MCF 10A (cell line): ENCODE measurements at regions not wholly inside any gene's neighbourhood (a gene's known extent, or its start where the extent isn't known, plus 50 kb on each side); places are given as distances from the start of the nearest gene placed in this dataset.

Experiments used
- BruUV-seq: library from RNA; stranded (reverse); fragments of 400-500 nt; replicated peaks from 2 replicates; lab custom pipeline; 2021; lab: Mats Ljungman, UMichigan
- CTCF ChIA-PET: fragments of 300-600 bp; sonication (Branson Sonifier 250); formaldehyde crosslinking; extraction: SDS; loops from one replicate; lab custom pipeline; 2021; ENCODE audit warnings: antibody characterized with exemption, inconsistent platforms; lab: Yijun Ruan, JAX
- POLR2A ChIA-PET: fragments of 300-600, 350-650 bp; sonication (Branson Sonifier 250); formaldehyde crosslinking; extraction: SDS; loops from one replicate; lab custom pipeline; 2020; ENCODE audit warnings: antibody characterized with exemption, inconsistent platforms; lab: Yijun Ruan, JAX
- DNase-seq: peaks from one replicate; pipeline ENCODE4 v3.0.0-alpha.2; 2018; ENCODE audit not compliant: unreplicated experiment
- H3K27ac Mint-ChIP-seq: one replicate; pipeline ENCODE4 v1.8.0; 2022; ENCODE audit warnings: mild to moderate bottlenecking, low read depth, mixed read lengths; ENCODE audit not compliant: unreplicated experiment
- H3K27me3 Mint-ChIP-seq: one replicate; pipeline ENCODE4 v1.8.0; 2022; ENCODE audit warnings: mixed read lengths; ENCODE audit not compliant: insufficient read depth, unreplicated experiment
- H3K36me3 Mint-ChIP-seq: one replicate; pipeline ENCODE4 v1.8.0; 2022; ENCODE audit warnings: mild to moderate bottlenecking, moderate library complexity, mixed read lengths; ENCODE audit not compliant: insufficient read depth, unreplicated experiment
- H3K4me1 Mint-ChIP-seq: one replicate; pipeline ENCODE4 v1.8.0; 2022; ENCODE audit warnings: mixed read lengths; ENCODE audit not compliant: insufficient read depth, unreplicated experiment
- H3K4me3 Mint-ChIP-seq: one replicate; pipeline ENCODE4 v1.8.0; 2022; ENCODE audit warnings: mild to moderate bottlenecking, moderate library complexity, mixed read lengths; ENCODE audit not compliant: unreplicated experiment
- H3K9me3 Mint-ChIP-seq: one replicate; pipeline ENCODE4 v1.8.0; 2022; ENCODE audit warnings: mixed read lengths; ENCODE audit not compliant: unreplicated experiment
- intact Hi-C: fragments of 100-400 bp; cut with micrococcal nuclease; formaldehyde crosslinking; loops from 2 replicates; pipeline ENCODE4 v1.14.1; 2022
- TF ChIP-seq, protein P1 (sequence below): fragments of 200-600 bp; IDR thresholded peaks from one replicate; pipeline ENCODE4 v1.8.0; 2022; ENCODE audit warnings: antibody characterized with exemption, mild to moderate bottlenecking; ENCODE audit not compliant: unreplicated experiment

DNA sequence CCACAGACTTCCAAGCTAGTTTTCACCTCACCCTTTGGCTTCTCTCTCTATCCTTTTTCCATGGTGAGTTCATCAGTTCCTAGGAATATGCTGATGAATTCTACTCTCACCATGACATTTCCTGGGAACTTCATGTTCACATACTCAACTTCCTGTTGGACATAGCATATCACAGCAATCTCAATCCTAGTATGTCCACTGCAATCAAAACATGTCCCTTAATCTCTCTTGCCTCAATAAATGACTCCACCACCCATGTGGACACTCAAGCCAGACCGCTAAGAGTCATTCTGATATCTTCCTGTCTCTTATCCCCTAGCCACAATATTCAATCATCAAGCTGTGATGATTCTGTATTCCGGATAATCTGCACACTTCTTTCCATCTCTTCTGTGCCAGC, 66.7 kb upstream of the MME start:
- ChIA-PET POLR2A (interaction anchor here (0.9 kb wide), 1 partner anchor 52 kb away, joined by 3 read pairs; no protein-coding TSS in a partner anchor), CTCF (interaction anchor here (0.6 kb wide), 1 partner anchor 36 kb away, joined by 3 read pairs; no protein-coding TSS in a partner anchor)
- intact Hi-C loops = no loop called here
- no peaks in the 10 kb centered on the region for H3K36me3 Mint-ChIP-seq
- DNase-seq = no peak
- H3K4me1 Mint-ChIP-seq = peaks cover 8% of the 10 kb centered on the region
- TF ChIP-seq, protein P1, sequence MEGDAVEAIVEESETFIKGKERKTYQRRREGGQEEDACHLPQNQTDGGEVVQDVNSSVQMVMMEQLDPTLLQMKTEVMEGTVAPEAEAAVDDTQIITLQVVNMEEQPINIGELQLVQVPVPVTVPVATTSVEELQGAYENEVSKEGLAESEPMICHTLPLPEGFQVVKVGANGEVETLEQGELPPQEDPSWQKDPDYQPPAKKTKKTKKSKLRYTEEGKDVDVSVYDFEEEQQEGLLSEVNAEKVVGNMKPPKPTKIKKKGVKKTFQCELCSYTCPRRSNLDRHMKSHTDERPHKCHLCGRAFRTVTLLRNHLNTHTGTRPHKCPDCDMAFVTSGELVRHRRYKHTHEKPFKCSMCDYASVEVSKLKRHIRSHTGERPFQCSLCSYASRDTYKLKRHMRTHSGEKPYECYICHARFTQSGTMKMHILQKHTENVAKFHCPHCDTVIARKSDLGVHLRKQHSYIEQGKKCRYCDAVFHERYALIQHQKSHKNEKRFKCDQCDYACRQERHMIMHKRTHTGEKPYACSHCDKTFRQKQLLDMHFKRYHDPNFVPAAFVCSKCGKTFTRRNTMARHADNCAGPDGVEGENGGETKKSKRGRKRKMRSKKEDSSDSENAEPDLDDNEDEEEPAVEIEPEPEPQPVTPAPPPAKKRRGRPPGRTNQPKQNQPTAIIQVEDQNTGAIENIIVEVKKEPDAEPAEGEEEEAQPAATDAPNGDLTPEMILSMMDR = no peak
- peaks cover 5% of the 10 kb centered on the region for H3K9me3 Mint-ChIP-seq
- H3K4me3 Mint-ChIP-seq = no peak overlapping the region
- H3K27me3 Mint-ChIP-seq = no peaks in the 10 kb centered on the region
- BruUV-seq = no TSS peak
- H3K27ac Mint-ChIP-seq = no peak overlapping the region

DNA sequence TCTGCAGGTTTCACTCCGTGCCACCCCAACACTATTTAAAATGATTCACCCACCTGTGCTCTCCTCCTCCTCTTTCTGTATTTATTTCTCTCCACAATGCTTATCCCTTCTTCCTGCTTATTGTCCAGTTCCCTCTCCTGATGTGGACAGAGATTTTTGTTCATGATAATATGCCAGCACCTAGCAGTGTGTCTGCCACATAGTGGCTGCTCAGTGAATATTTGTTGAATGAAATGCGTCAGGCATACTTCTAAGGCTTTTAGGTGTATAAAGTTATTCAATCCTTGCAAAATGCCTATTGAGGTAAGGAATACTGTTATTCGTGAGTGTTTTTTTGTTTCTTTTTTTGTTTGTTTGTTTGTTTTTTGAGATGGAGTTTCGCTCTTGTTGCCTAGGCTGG, 67.5 kb upstream of the MME start:
- H3K9me3 Mint-ChIP-seq = peaks cover 5% of the 10 kb centered on the region
- BruUV-seq = no TSS peak
- no peak overlapping the region for H3K27ac Mint-ChIP-seq
- intact Hi-C loops = no loop called here
- no peak overlapping the region for H3K4me3 Mint-ChIP-seq
- no peaks in the 10 kb centered on the region for H3K27me3 Mint-ChIP-seq
- no peaks in the 10 kb centered on the region for H3K36me3 Mint-ChIP-seq
- TF ChIP-seq, protein P1 = no peak
- DNase-seq = peak; percentile 5
- CTCF ChIA-PET = no interaction called here
- H3K4me1 Mint-ChIP-seq = peaks cover 7% of the 10 kb centered on the region
- POLR2A ChIA-PET = no interaction called here

DNA sequence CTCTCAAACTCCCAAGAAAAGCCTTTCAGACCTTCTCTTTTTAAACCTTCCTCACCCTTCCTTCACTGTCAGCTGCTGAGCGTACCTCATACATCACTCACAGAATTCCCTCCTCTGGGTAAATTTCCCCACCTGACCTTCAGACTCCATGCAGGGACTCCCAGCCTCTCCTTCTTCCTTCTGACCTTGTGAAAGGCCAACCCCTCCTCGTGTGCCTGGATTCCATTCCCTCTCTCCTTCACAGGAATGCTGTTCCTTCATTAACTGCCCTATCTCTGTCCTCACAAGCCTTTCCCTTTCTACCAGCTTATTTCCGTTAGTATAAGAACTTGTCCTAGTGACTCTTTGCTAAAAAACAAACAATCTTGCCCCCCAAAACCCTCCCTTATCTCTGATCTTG, 69.7 kb upstream of the MME start:
- Mint-ChIP-seq H3K9me3 (peaks cover 5% of the 10 kb centered on the region), H3K4me1 (peaks cover 7% of the 10 kb centered on the region), H3K36me3 (no peaks in the 10 kb centered on the region), H3K27ac (no peak overlapping the region), H3K4me3 (no peak overlapping the region), H3K27me3 (no peaks in the 10 kb centered on the region)
- TF ChIP-seq, protein P1 = no peak
- DNase-seq = no peak
- intact Hi-C loops = no loop called here
- POLR2A ChIA-PET = interaction anchor here (0.9 kb wide), 1 partner anchor 8 kb away, joined by 3 read pairs; no protein-coding TSS in a partner anchor
- CTCF ChIA-PET = no interaction called here
- BruUV-seq = no TSS peak

DNA sequence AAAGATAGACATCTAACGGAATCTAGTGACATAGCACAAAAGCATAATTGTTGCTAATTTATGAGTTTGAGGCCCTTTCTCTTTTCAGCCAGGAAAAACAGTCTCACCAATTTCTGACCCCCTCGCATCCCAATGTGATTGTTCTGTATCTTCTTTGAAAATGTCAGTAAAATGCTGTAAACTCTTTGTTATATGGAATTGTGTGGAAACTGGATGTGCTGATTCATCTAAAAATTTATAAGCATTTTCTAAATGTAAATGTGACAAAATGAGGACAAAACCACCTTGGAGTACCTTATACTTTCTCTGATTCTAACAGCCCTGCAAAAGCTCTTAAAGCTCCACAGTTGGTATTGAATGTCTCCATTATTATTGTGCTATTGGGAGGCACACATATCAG, 70.9 kb upstream of the MME start:
- BruUV-seq = no TSS peak
- peaks cover 5% of the 10 kb centered on the region for H3K9me3 Mint-ChIP-seq
- CTCF ChIA-PET = interaction anchor here (0.7 kb wide), 2 partner anchors 1758 to 1779 kb away, joined by 3 read pairs; no protein-coding TSS in a partner anchor
- POLR2A ChIA-PET = interaction anchor here (1.4 kb wide), 1 partner anchor 15 kb away, joined by 3 read pairs; no protein-coding TSS in a partner anchor
- TF ChIP-seq, protein P1 = no peak
- H3K27me3 Mint-ChIP-seq = no peaks in the 10 kb centered on the region
- peaks cover 7% of the 10 kb centered on the region for H3K4me1 Mint-ChIP-seq
- no peak for DNase-seq
- H3K4me3 Mint-ChIP-seq = no peak overlapping the region
- intact Hi-C loops = no loop called here
- H3K36me3 Mint-ChIP-seq = no peaks in the 10 kb centered on the region
- no peak overlapping the region for H3K27ac Mint-ChIP-seq
